Inflammatory macrophage treated with lipopolysaccharide for 1 hour (primary cell): ENCODE measurements at regions not wholly inside any gene's neighbourhood (a gene's known extent, or its start where the extent isn't known, plus 50 kb on each side); places are given as distances from the start of the nearest gene placed in this dataset.

Experiments used
- DNase-seq, 2 donors: peaks; one replicate each; pipeline ENCODE4 v3.0.0-alpha.2; 2020 to 2022

DNA sequence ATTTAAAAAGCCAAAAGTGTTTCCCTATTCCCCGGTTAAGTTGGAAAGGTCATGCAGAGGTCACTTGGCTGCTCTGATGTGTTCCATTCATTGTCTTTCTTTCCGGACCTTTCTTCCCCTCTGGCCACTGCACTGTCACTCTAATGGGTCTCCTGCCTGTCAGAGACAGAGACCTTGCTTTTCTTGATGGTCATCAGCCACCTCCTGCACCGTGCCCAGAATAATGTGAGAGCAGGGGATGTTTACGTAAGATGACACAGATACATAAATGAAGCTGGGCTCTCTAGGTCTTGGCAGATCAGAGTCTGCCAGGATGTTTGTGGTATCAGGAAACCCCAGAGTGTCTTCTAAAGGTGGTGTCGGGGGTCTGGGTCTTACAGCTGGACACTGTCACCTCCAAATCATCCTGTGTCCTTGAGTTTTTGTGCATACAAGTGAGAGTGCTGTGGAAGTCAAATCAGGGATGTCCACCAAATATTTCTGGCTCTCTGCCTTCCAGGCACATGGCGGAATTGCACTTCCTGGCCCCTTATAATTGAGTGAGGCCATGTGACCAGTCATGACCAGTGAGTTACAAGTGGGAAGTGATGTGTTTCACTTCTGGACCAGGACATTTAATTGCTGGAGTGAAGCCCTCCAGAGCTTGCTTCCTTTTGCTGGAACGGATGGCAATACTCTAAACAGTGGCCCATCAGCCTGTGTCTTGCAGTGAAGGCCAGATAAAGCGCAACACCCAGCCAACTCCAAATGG is 130.6 kb upstream of the ATP6AP2 start:
- no peak for DNase-seq

DNA sequence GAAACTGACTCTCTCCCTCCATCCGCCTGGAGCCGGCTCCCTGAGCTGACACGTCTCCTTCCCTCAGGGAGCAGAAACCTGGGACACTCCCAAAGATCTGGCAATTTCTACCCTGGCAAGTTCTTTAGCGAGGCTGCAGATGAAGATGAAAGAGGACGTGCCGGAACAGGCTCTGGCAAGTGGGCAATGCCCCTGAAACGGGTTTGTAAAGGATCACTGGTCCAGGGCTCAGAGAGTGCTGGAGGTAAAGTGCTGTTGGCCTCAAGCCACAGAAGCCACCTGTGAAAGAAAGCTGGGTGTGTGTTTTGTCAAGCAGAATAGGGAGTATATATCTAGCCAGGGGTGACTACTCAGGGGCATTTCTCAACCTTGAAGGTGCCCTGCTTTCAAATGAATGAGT is 131.4 kb upstream of the ATP6AP2 start:
- DNase-seq = no peak

GRCh38 chrX:40448793-40449192 is 132.0 kb upstream of the ATP6AP2 start:
- no peak for DNase-seq

- no peak for DNase-seq
Observed at GRCh38 chrX:40446921-40447320, 133.8 kb upstream of the ATP6AP2 start.

GRCh38 chrX:40445691-40446090 is 135.1 kb upstream of the ATP6AP2 start:
- DNase-seq = peak; percentile 18 to 33

DNA sequence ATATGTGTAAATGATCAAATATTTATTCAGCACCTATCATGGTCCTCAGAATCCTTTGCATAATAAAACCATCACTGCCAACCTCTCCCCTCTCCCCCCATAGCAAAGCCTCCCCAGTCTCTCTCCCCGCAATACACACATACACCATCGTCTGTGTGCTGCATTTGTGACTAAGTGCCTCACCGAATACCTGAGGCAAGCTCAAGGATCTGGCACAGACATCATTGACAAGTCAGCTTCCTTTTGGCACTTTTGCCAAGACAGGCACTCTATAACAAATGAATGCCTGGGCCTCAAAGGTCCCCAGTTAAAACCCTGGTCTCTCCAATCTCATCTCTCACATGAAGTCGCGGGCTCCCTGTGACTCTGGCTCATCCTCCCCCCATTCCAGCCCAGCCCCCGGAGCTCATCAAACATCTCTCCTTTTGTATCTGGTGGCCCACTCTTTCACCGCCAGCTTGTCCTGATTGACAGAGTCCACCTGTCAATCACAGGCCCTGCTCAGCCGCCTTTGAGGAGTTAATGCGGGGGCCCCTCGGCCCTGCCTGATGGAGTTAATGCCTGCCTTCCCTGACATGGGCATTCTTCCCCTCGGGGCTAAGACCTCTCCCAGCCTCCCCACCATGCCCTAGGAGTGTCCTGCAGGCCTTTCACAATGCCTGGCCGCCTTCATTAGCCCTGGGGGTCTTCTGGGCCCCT is 135.8 kb upstream of the ATP6AP2 start:
- no peak for DNase-seq

DNA sequence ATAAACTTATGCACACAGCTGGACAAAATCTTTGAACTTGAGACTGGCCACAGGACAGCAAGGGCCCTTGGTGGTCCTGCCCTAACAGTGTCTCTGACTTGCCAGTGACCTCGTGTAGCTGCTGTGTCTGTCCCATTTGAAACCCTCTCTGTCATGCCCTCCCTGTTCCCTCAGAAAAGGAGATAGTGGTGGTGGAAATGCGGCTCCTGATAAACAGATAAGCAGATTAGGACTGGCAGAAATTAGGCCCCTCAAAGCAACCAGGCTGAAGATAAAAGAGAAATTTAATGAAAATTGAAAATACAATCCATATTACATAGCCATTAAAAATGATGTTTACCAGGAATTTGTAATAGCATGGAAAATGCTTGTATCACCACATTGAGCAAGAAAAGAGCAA is 136.6 kb upstream of the ATP6AP2 start:
- no peak for DNase-seq

- DNase-seq = no peak
Observed at GRCh38 chrX:40440866-40441265, 139.9 kb upstream of the ATP6AP2 start.

- peak; percentile 28 to 49 for DNase-seq
Observed at GRCh38 chrX:40439625-40440532, 140.9 kb upstream of the ATP6AP2 start.

GRCh38 chrX:40437348-40437747 is 143.4 kb upstream of the ATP6AP2 start:
- DNase-seq = no peak

DNA sequence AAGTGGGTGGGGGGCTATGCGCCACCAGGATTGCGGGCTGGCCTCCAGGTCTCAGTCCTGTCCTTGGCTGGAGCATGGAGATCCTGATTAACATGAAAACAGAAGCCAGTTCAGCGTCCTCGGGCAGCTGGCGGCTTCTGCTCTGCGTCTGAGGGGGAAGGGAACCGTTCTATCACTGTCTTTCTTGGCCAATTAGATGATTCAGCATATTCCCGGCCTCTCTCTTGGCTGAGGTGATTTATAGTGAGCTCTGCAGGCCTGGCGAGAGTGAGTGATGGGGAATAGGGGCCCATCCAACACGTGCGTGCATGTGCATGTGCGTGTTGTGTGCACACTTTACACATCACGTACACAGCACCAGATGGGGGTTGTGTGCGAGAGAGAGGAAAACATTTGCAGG is 145.8 kb upstream of the ATP6AP2 start:
- no peak for DNase-seq

- DNase-seq = no peak
Observed at GRCh38 chrX:40434443-40434842, 146.3 kb upstream of the ATP6AP2 start.

DNA sequence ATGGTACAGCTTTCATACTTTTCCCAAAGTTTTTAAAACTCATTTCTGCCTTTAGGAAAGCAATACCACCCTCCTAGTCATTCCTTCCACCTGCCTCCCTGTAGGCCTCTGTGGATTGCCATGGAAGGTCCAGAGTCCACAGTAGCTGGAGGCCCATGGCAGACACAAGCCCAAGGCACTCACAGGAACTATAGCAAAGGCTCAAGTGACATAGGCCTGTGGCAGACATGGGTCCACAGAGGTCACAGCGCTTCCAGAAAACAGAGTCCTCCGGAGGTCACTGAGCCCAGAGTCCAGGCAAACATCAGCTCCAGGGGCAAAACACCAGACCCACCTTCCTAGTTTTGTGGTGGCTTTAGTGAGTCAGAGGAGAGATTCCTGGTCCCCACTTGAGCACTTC is 147.6 kb upstream of the ATP6AP2 start:
- DNase-seq = no peak

DNA sequence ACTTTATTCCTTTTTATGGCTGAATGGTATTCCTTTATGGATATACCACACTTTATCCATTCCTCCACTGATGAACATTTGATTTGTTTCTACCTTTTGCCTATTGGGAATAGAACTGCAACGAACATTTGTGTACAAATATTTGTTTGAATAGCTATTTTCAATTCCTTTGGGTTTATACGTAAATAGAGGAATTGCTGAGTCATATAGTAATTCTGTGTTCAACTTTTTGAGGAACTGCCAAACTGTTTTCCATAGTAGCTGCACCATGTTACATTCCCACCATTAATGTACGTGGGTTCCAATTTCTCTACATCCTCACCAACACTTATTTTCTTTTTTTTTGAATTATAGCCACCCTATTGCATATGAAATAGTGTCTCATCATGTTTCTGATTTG is 156.5 kb upstream of the ATP6AP2 start:
- DNase-seq = no peak

- DNase-seq = peak; percentile 45 to 47
Observed at GRCh38 chrX:40423299-40423698, 157.5 kb upstream of the ATP6AP2 start.

DNA sequence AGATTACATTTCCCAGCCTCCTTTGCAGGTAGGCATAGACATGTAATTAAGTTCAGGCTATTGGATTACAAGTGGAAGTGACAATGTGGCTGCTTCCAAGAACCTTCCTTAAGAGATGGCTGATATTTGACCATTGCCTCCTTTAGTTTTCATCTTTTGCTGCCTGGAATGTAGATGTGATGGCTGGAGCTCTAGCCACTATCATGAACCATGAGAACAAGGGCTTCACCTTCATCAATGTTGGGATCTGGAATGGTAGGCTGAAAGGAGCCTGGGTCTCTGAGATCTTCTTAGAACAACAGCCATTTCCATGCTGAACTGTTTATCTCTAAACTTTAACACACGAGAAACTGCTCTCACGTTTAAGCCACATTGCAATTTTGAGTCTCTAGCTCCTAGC is 158.7 kb upstream of the ATP6AP2 start:
- no peak for DNase-seq

DNA sequence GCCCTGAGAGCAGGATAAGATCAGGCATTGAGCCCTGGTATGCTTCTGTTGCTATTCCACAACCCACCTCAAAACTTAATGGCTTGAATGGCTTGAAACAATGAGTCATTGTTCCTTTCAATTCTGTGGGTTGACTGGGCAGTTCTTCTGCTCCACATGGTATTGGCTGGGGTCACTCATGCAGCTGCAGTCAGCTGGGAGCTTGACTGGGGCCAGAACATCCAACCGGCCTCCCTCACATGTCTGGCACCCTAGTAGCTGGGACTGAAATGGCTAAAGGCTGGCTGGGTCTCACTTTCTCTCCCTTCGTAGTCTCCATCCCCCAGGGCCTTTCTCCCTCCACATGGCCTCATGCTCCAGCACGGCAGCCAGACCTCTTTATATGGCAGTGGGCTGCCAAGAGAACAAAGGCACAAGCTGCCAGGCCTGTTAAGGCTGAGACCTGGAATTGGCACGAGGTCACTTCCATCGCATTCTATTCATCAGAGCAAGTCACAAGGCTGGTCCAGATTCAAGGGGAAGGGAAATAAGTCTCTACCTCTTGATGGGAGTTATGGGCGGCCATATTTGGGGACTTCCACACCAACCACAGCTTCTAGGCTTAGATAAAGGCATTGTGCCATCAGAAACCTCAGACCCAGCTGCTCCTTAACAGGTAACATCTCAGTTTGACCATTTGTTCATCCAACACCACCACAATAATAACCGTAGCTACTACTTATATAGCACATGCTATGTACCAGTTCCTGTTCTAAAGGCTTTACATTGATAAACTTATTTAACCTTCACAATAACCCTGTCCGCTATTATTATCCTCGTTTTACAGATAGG is 159.7 kb upstream of the ATP6AP2 start:
- no peak for DNase-seq

- DNase-seq = no peak
Observed at GRCh38 chrX:40418813-40419195, 162.0 kb upstream of the ATP6AP2 start.

DNA sequence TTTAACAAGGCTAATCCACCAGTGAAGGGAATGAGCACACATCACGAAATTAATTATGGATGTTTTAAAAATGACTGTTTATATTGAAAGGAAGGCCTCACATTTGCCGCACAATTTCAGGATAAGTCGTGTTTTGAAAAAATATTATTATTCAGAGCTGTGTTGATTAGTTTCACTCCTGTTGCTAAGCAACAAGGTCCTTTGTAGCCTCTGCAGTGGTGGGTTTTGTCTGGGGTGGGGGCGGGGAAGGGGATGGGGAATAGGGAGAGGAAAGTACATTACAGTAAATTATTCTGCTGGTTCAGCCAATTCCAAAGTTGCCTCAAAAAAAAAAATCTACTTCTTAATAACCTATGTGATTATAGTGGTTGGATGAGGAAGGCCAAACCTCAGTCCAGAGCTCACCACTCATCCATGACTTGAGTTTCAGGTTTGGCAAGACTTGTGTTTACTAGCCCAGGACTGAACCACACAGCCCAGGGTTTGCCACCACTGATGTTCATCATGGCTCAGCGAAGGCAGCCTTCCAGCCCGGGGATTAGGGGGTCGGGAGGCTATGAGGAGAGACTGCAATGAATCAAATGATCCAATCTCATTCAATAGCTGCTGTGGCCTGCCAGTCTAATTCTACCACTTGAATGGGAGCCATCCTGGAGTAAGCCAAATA is 162.5 kb upstream of the ATP6AP2 start:
- no peak for DNase-seq

- DNase-seq = no peak
Observed at GRCh38 chrX:40415675-40416074, 165.1 kb upstream of the ATP6AP2 start.

GRCh38 chrX:40414335-40414734 is 166.4 kb upstream of the ATP6AP2 start:
- DNase-seq = no peak
